ENCODE measurements at regions not wholly inside any gene's neighbourhood (a gene's known extent, or its start where the extent isn't known, plus 50 kb on each side); places are given as distances from the start of the nearest gene placed in this dataset.

DNA sequence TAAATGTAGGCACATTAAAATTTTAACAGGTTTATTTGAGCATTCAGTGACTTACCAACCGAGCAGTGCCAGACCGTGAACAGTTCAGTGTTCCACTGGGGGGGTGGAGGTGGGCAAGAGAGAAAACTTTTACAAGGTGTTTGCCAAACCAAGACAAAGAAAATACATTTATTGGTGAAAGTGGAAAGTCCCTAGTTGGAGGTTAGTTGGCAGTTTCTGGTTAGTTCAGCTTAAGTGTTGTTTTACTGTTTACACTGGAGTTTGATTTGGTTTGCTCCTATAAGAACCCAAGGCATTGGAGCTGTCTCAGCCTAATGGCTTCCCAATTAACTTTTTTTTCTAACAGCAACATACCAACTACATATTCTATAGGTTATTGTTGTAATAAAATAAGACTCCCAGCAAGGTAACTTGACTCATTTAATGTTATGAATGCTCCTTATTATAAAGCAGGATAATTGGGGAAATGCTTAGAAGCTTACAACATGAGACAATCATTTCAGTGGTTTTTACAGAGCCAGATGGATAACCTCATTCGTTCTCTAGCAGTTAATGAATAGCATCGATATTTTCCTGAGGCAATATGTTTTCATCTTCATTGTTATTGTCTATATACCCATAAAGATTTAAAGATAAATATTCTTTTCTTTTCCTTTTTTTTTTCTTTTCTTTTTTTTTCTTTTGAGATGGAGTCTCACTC, 115.8 kb downstream of the ETNK1 start:
- no peak for DNase-seq

DNA sequence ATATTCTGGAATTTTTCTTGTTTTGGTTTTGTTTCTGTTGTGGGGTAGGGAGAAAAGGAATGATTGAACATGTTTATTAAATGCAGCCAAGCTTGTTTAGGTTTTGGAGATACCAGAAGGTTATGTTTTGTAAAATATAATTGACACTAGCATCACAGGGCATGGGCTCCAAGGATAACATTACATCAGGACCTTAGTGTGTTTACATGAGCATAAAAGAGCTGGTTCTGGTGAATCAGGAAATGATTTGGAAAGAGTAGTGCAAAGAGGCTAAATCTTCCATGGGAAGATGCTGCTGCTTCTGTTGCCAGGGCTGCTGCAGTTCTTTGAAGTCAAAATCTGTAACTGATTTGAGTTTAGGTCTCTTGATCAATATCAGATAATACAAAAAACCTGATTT, 118.7 kb downstream of the ETNK1 start:
- DNase-seq, result no peak

- no peak for DNase-seq
Measured at GRCh38 chr12:22744197-22744596, 119.2 kb downstream of the ETNK1 start.

DNA sequence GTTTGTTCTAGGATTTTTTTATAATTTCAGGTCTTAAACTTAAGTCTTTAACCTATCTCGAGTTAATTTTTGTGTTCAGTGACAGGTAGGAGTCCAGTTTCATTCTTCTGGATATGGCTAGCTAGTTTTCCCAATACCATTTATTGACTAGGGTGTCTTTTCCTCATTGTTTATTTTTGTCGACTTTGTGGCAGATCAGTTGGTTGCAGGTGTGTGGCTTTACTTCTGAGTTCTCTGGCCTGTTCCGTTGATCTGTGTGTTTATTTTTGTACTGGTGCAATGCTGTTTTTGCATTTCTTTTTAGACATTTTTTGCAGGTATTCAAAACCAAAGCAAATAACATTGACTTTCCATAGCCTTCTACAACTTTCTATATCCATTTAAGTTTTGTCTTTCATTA, 121.7 kb downstream of the ETNK1 start:
- DNase-seq, result no peak

GRCh38 chr12:22755629-22756028, 130.7 kb downstream of the ETNK1 start:
- DNase-seq, result no peak

DNA sequence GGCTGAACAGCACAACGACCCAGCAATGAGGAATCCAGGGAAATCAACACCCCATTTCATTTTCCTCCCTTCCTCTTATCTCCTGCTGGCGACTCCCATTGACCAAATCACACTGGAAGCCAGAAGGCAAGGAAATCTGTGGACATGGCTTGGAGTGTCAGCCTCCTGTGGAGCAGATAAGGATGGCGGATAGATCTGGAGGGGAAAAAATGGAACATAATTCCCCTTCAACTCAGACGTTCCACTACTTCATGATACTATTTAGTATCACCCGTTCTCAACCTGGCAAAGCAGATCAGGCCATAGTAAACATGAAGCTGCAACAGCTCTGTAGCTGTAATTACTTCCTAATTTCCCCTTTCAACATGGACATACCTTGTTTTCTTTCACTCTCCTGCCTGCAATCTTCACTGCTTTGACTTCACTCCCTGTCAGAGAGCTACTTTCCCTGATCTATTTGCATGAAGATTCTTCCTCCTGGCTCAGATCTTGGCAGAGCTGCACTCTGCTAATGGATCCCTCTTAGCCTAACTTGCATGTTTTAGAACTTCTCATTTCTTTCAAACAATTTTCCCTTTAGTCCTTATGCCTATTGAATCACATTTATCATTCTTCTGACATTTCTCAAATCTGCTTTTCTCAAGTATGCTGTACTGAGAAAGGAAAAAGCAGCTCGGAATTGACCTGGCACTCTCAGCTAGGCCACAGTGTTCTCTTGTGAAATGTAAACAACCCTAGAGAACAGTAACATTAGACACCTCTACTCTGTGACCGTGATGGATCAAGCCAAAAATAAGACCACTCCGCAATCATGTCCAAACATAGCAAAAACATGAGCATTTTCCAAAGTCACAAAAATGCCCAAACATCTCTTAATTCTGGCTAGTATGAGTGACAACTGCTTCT, 135.1 kb downstream of the ETNK1 start:
- DNase-seq, result no peak

GRCh38 chr12:22765421-22766130, 140.6 kb downstream of the ETNK1 start:
- DNase-seq, result no peak

DNA sequence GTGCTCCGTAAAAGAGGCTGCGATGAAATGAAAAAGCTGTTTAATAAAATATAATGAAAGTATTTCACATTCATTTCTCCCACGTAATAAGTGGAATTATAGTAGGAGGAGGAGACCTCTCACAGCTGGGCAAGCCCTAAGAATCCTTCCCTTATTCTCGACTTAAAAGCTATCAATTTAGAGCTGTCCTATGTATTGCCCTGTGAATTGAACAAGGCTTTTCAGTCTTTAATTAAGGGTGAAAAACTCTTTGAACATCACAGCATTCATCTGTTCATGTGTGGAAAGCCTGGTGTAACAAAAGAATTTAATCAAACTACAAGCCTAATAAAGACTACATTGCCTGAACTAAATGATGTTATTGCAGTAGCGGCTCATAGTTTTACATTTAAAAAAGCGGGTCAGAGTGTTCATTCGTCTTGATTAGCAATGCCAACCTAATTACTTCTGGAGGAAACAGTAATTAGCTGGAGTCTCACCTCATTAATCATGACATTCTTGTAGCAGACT, 142.0 kb downstream of the ETNK1 start:
- DNase-seq, result no peak

DNA sequence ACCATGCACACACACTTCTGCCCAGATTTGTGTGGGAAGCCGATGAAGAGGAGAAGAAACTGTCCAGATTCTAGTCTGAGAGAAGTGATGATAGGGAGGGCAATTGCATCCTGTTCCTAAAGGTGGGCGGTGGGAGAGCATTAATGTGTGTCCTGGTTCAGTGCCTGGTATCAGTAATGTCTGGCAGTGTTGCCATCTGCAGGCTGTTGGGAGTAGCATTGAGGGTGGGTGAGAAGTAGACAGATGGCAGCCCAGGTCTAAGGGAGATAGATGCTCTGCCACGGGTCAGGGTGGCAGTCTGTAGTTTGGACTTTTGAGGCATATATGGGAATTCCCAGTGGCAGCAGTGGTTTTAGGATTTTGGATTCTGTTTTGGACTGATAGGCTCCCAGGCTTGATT, 156.4 kb downstream of the ETNK1 start:
- no peak for DNase-seq

DNA sequence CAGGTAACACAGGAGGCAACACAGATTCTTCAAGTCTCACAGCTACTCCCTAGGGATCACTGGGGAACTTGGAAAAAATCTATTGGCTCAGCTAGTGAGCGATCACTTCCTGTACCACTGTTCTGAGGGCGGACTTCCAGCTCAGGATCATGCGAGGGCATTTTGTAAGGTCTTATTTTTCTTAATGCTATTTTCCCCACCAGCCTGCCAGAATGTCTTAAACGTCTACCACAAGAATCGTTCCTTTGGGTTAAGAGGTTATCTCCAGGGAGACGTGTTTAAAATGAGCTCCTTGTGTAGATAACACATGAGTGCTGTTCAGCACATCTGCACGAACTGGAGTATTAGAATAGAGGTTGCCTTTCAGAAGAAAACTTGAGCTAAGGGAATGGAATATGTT, 162.6 kb downstream of the ETNK1 start:
- DNase-seq, result peak; percentile 21

DNA sequence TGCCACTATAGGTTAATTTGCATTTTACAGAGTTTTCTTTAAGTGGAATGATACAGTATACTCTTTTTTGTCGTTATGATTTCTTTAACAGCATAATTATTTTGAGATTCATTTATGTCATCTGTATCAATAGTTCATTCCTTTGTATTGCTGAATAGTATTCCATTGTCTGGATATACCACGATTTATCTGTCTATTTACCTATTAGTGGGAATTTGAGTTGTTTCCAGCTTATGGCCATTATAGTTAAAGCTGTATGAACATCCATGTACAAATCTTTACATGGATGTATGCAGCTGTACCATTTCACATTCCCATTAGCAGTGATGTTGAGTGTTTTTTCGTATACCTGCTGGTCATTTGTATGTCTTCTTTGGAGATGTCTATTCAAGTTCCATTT, 163.9 kb downstream of the ETNK1 start:
- no peak for DNase-seq

GRCh38 chr12:22792138-22792537, 167.2 kb downstream of the ETNK1 start:
- DNase-seq, result no peak

- no peak for DNase-seq
Measured at GRCh38 chr12:22794017-22794416, 169.0 kb downstream of the ETNK1 start.

GRCh38 chr12:22796941-22797630, 172.1 kb downstream of the ETNK1 start:
- no peak for DNase-seq

DNA sequence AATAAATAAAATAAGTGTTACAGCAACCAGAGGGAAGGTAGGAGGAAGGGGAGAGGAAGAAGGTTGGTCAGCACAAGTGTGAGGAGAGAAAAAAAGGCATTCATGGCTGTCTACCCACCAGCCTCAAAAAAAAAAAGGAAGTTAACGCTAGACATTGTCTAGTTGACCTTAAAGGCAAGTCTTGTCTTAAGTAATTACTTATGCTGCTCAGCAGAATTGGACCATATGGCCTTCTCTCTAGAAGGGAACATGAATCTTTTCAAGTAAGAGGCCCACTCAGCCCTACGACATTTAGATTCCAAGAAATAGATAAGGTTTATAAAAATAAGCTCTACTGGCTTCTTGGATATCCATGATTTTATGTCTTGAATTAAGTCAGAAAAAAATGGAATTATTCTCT, 172.7 kb downstream of the ETNK1 start:
- no peak for DNase-seq

DNA sequence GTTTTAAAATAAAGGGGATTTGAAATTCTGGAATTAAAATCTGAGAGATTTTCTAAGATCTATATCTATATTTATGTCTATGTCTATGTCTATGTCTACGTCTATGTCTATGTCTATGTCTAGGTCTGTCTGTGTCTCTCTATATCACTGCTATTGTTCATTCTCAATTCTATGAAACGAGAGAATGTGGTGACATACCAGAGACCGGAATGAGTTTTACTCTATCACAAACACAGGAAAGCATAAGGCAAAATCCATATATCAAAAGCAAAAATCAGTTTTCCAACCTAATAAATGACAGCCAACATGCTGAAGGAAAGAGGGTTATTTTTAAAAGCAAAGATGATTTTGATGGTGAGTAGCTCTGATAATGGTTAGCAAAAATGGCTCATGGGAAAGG, 173.1 kb downstream of the ETNK1 start:
- no peak for DNase-seq

DNA sequence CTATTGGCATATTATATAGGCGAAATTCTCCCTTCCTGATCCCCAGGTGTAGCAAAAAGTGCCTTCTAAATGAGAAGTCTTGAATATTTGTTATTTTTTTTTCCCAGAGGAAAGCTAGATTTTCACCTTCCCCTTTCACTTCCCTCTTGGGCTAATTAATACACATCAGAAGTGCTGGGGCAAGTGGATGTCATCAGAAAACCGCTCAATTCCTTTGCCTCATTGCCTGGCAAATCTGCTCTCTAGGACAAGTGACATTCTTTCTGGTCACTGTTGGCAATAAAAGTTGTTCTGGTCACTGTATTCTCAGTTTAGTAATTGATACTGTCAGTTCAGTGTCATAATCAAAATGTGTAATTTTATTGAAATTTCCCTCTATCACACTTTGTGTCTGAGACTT, 174.5 kb downstream of the ETNK1 start:
- no peak for DNase-seq

- DNase-seq, result no peak
Measured at GRCh38 chr12:22800332-22800731, 175.4 kb downstream of the ETNK1 start.

DNA sequence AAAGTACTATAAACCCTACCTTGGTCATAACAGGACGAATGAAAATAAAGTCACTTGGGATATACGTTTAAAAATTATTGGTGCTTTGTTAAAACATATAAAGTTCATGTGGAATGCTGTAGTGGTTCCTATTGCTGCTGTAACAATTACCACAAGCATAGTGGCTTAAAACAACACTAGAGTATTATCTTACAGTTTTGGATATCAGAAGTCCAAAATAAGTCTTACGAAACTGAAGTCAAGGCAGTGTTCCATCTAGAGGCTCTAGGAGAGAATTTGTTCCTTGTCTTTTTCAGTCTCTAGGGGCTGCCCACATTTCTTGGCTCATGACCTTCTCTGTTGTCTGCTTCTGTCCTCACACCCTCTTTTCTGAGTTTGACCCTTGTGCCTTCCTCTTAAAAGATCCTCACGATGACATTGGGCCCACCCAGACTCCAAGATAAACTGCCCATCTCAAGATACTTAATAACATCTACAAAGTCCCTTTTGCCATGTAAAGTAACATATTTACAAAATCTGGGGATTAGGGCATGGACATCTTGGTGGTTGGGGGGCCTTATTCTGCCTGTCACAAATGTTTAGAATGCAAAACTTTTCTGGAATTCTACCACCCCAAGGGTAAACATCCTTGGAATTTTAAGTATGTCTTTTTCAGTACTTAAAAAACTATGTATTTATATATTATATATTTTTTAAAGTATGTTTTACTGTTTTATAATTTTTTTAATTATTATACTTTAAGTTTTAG, 178.1 kb downstream of the ETNK1 start:
- no peak for DNase-seq

DNA sequence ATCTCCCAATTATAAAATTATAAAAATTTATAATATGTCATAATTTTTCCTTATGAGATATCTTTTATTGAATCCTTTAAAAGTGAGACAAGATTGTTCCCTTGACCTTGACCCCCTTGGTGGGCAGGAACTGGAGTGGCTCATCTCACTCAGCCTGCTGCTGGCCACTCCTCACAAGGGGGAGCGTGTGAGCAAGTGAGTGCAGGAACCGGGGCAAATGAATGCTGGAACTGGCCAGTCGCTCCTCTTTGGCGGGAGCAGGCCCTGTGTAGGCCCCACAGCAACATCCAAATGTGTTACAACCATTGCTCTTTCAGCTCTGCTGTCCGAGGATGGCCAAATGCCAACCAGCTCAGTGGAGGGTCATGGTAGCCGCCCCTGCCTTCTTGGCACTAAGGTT, 178.8 kb downstream of the ETNK1 start:
- no peak for DNase-seq

DNA sequence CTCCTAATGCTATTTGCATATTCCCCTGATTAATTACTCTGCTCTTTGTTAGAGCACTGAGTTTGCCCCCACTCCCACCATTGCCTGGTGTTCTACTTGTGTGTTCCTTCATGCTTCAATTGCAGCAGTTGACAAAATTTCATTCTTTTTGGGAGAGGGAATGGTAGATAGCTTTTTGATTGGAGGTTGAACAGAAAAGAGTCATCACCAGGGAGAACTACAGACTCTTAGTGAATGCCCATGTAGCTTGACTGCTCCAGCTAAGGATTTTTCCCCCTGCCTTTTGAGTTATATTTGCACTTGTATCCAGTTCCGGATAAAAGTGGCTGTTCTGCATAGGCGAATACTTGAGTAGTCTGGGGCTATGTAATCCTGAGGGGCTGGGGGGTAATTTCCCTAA, 183.9 kb downstream of the ETNK1 start:
- DNase-seq, result no peak
